OCI-LY1 (cell line): ENCODE measurements at regions not wholly inside any gene's neighbourhood (a gene's known extent, or its start where the extent isn't known, plus 50 kb on each side); places are given as distances from the start of the nearest gene placed in this dataset.

ENCODE experiments used
- EZH2 ChIP-seq: fragments of 200-600 bp; sonication (generic), shearing (Covaris generic); IDR thresholded peaks from 2 replicates; pipeline ENCODE4 v1.8.0; 2017; ENCODE audit warnings: borderline replicate concordance, mixed run types, mild to moderate bottlenecking, antibody characterized with exemption, low read length, moderate library complexity, mixed read lengths
- TF ChIP-seq, protein P1 (sequence below): fragments of 200-600 bp; sonication (generic), shearing (Covaris generic); IDR thresholded peaks from 2 replicates; pipeline ENCODE4 v1.5.1; 2017; ENCODE audit warnings: mild to moderate bottlenecking, antibody characterized with exemption, low read length, moderate library complexity, mixed read lengths

DNA sequence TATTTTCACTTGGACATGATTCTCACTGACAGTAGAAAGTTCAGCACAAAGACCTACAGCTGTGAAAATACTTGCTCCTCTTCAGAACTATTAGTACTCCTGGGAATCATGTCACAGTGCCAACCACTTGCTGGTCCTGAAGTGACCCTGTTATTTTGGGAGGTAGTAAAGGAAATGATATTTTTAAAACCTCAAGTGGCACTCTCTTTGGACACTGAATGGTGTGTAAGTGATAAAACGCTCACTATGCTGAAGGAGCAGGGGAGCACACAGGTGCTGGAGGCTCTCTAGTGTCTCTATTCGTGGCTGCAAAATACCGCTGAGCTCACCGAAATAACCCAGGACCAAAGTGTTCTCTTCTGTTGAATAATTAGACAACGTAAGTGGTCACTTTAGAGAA lies 76.9 kb upstream of the SPATA31D4 start:
- TF ChIP-seq EZH2 = no peak
- TF ChIP-seq, protein P1, sequence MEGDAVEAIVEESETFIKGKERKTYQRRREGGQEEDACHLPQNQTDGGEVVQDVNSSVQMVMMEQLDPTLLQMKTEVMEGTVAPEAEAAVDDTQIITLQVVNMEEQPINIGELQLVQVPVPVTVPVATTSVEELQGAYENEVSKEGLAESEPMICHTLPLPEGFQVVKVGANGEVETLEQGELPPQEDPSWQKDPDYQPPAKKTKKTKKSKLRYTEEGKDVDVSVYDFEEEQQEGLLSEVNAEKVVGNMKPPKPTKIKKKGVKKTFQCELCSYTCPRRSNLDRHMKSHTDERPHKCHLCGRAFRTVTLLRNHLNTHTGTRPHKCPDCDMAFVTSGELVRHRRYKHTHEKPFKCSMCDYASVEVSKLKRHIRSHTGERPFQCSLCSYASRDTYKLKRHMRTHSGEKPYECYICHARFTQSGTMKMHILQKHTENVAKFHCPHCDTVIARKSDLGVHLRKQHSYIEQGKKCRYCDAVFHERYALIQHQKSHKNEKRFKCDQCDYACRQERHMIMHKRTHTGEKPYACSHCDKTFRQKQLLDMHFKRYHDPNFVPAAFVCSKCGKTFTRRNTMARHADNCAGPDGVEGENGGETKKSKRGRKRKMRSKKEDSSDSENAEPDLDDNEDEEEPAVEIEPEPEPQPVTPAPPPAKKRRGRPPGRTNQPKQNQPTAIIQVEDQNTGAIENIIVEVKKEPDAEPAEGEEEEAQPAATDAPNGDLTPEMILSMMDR = no peak
